HuH-7.5 (cell line): ENCODE measurements at regions not wholly inside any gene's neighbourhood (a gene's known extent, or its start where the extent isn't known, plus 50 kb on each side); places are given as distances from the start of the nearest gene placed in this dataset.

Source experiments
- DNase-seq: peaks from one replicate; pipeline ENCODE4 v3.0.0; 2011; ENCODE audit warnings: low spot score

- DNase-seq = peak; percentile 75
These were observed 103.0 kb downstream of the EDN3 start for GRCh38 chr20:59403261-59403961.

GRCh38 chr20:59403962-59404314 is 103.5 kb downstream of the EDN3 start:
- no peak for DNase-seq

- DNase-seq = no peak
These were observed 104.3 kb downstream of the EDN3 start for GRCh38 chr20:59404749-59405148.

GRCh38 chr20:59405226-59406200 is 105.1 kb downstream of the EDN3 start:
- no peak for DNase-seq

- DNase-seq = no peak
These were observed 106.0 kb downstream of the EDN3 start for GRCh38 chr20:59406446-59406845.

- DNase-seq = no peak
These were observed 110.8 kb downstream of the EDN3 start for GRCh38 chr20:59411170-59411569.

GRCh38 chr20:59411589-59411988 is 111.2 kb downstream of the EDN3 start:
- DNase-seq = no peak

- DNase-seq = no peak
These were observed 111.8 kb downstream of the EDN3 start for GRCh38 chr20:59412181-59412580.

- no peak for DNase-seq
These were observed 112.5 kb downstream of the EDN3 start for GRCh38 chr20:59412875-59413284.

GRCh38 chr20:59413326-59413865 is 113.0 kb downstream of the EDN3 start:
- no peak for DNase-seq

GRCh38 chr20:59414936-59415623 is 114.7 kb downstream of the EDN3 start:
- no peak for DNase-seq

GRCh38 chr20:59416916-59417315 is 116.5 kb downstream of the EDN3 start:
- DNase-seq = no peak

- no peak for DNase-seq
These were observed 120.7 kb downstream of the EDN3 start for GRCh38 chr20:59421089-59421488.

- DNase-seq = no peak
These were observed 121.7 kb downstream of the EDN3 start for GRCh38 chr20:59421920-59422637.

- no peak for DNase-seq
These were observed 122.6 kb downstream of the EDN3 start for GRCh38 chr20:59422872-59423544.

GRCh38 chr20:59424976-59425375 is 124.6 kb downstream of the EDN3 start:
- DNase-seq = no peak

- DNase-seq = no peak
These were observed 125.2 kb downstream of the EDN3 start for GRCh38 chr20:59425572-59425971.

- no peak for DNase-seq
These were observed 127.6 kb downstream of the EDN3 start for GRCh38 chr20:59428006-59428405.

GRCh38 chr20:59428441-59429205 is 128.2 kb downstream of the EDN3 start:
- DNase-seq = no peak

GRCh38 chr20:59429396-59429795 is 129.0 kb downstream of the EDN3 start:
- DNase-seq = no peak
